ENCODE measurements at regions not wholly inside any gene's neighbourhood (a gene's known extent, or its start where the extent isn't known, plus 50 kb on each side); places are given as distances from the start of the nearest gene placed in this dataset.
"Not testable (repeated sequence)": the region's sequence is repeated elsewhere in the genome, so short reads cannot be mapped to it uniquely, and the experiment has no call there.

DNA sequence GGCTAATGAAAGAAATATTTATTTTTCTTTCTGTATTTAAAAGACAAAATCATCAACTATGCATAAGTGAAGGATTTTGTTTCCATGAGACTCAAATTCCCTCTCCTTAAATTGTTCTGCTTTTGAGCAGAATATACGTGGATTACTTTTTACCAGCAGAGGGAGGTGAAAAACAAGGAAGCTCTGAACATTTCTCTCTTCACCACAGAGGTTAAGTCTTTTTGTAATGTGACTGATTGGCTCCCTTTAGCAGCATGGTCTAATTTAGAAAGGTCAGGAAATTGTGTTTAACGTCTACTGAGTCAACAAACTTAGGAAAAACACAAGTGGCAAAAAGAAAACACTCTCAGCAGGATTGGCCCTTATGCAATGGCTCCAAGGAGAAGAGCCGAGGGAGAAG lies 55.1 kb upstream of the F9 start:
- no peak for DNase-seq (ENCODE audit: low read depth in 1 of 2, low spot score in 2 of 2)
- no peak overlapping the region for H3K4me3 ChIP-seq
- H3K27ac ChIP-seq: no peak overlapping the region
- H3K9me3 ChIP-seq (replicated peaks): no peaks in the 10 kb centered on the region
- H3K27me3 ChIP-seq (replicated peaks): no peaks in the 10 kb centered on the region
- no peaks in the 10 kb centered on the region for H3K4me1 ChIP-seq (replicated peaks)
- H3K36me3 ChIP-seq: no peaks in the 10 kb centered on the region

DNA sequence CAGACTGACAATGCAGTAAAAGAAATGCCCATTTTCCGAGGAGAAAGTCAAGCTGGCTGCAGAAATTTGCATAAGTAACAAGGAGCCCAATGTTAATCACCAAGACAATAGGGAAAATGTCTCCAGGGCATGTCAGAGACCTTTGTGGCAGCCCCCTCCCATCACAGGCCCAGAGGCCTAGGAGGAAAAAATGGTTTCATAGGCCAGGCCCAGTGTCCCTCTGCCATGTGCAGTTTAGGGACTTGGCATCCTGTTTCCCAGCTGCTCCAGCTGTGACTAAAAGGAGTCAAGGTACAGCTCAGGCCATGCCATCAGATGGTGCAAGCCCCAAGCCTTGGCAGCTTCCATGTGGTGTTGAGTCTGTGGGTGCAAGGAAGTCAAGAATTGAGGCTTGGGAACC lies 68.6 kb upstream of the F9 start:
- not testable (repeated sequence) for H3K4me1 ChIP-seq (replicated peaks); DNase-seq (ENCODE audit: low read depth in 1 of 2, low spot score in 2 of 2); H3K9me3 ChIP-seq (replicated peaks); H3K27ac ChIP-seq; H3K27me3 ChIP-seq (replicated peaks); H3K4me3 ChIP-seq; H3K36me3 ChIP-seq

DNA sequence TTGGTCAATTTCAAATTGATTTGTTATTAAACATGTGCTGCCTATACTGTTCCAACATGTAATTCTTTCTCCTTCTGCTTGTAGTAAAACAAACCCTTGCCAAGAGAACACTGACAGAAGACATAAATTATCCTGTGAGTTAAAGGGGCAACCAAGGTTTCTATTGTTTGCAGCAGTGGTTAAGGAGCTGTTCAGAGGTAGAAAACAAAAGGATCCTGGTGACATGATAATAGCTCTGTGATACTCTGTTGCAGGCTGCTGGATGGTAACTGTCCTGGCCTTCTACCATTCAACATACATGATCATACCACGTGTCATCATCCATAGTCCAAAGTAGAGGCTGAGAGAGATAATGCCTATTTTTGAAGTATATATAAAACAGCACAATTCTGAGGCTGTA lies 75.8 kb upstream of the F9 start:
- no peaks in the 10 kb centered on the region for H3K4me1 ChIP-seq (replicated peaks)
- H3K36me3 ChIP-seq: no peaks in the 10 kb centered on the region
- H3K27me3 ChIP-seq (replicated peaks): no peaks in the 10 kb centered on the region

DNA sequence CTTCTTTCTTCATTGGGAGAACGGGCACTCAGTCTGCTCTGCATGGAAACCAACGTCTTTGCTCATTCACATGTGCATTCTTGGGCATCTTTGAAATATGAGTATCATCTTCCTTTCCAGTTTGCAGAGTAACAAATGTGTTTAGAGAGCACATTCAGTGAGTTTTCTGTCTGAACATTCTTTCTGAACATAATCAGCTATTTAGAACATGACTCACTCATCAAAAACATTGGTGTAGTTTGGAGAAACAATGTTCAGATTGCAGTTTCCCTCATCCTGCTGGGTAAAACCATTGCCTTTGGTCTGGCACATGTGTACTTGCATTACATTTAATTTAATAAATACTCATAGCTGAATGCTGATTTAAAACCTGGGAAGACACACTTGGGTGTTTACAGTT lies 81.5 kb upstream of the F9 start:
- H3K36me3 ChIP-seq: no peaks in the 10 kb centered on the region
- H3K9me3 ChIP-seq (replicated peaks): no peaks in the 10 kb centered on the region

More for the DNA sequence above, 75.8 kb upstream of the F9 start:
- Histone ChIP-seq H3K4me3 (no peak overlapping the region), H3K9me3 (replicated peaks) (no peaks in the 10 kb centered on the region), H3K27ac (no peak overlapping the region)
- DNase-seq (ENCODE audit: low read depth in 1 of 2, low spot score in 2 of 2): no peak

DNA sequence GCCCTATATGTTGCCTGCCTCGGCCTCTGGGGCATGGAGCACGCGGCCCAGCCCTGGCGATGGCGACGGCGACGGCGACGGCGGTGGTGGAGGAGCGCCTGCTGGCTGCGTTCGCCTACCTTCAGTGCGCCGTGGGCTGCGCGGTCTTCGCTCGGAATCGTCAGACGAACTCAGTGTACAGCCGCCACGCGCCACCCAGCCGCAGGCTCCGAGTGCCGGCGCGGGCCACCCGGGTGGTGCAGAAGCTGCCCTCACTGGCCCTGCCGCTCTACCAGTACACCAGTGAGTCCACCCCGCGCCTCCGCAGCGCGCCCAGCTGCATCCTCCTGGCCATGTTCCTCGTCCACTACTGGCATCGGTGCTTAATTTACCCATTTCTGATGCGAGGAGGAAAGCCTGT lies 83.7 kb upstream of the F9 start:
- no peaks in the 10 kb centered on the region for H3K9me3 ChIP-seq (replicated peaks)
- no peaks in the 10 kb centered on the region for H3K27me3 ChIP-seq (replicated peaks)
- no peak for DNase-seq (ENCODE audit: low read depth in 1 of 2, low spot score in 2 of 2)
- H3K4me3 ChIP-seq: no peak overlapping the region
- H3K4me1 ChIP-seq (replicated peaks): no peaks in the 10 kb centered on the region
- H3K27ac ChIP-seq: no peak overlapping the region
- no peaks in the 10 kb centered on the region for H3K36me3 ChIP-seq

More for the DNA sequence above, 81.5 kb upstream of the F9 start:
- DNase-seq (ENCODE audit: low read depth in 1 of 2, low spot score in 2 of 2): no peak
- no peaks in the 10 kb centered on the region for H3K4me1 ChIP-seq (replicated peaks)
- H3K4me3 ChIP-seq: no peak overlapping the region
- no peak overlapping the region for H3K27ac ChIP-seq
- H3K27me3 ChIP-seq (replicated peaks): no peaks in the 10 kb centered on the region

DNA sequence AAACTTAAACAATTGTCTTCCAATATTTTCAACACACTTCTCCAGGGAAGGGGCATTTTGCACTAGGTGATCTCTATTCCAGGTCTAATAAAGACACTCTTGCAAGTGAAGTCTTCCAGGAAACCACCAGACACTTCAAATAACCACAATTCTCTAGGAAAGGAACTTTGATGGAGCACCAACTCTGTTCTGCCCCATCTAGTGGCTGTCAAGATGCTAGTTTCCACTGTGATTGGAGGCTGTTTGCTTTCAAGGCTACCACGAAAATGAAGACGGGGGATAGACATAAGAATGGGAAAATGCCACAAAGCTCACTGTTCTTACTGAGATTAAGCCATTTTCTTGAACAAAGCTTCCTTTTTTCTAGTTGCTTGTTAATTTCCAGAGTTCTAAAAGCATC lies 100.6 kb upstream of the F9 start:
- Histone ChIP-seq H3K4me1 (replicated peaks) (no peaks in the 10 kb centered on the region), H3K27me3 (replicated peaks) (no peaks in the 10 kb centered on the region), H3K9me3 (replicated peaks) (no peaks in the 10 kb centered on the region), H3K4me3 (no peak overlapping the region), H3K27ac (no peak overlapping the region), H3K36me3 (no peaks in the 10 kb centered on the region)
- no peak for DNase-seq (ENCODE audit: low read depth in 1 of 2, low spot score in 2 of 2)

DNA sequence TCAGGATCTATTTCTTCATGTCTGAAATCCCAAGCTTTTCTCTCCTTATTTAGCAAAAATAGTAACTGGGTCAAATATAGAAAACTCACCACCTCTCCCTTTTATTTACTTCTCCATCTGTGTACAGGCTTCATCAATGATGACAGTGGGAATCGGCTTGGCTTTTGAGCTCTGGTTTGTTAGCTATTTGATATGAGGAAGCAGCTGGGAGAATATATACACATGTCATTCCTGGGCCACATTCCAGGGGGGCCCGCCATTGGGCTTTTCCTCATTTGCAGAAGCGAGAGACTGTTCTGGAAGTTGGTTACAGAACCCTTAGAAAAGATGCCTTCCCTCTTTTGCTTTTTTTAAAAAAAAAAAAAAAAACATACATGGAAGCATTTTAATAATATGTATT lies 107.4 kb upstream of the F9 start:
- H3K4me3 ChIP-seq: no peak overlapping the region
- H3K4me1 ChIP-seq (replicated peaks): no peaks in the 10 kb centered on the region
- H3K27me3 ChIP-seq (replicated peaks): no peaks in the 10 kb centered on the region
- DNase-seq (ENCODE audit: low read depth in 1 of 2, low spot score in 2 of 2): no peak
- H3K36me3 ChIP-seq: no peaks in the 10 kb centered on the region
- no peak overlapping the region for H3K27ac ChIP-seq
- no peaks in the 10 kb centered on the region for H3K9me3 ChIP-seq (replicated peaks)

DNA sequence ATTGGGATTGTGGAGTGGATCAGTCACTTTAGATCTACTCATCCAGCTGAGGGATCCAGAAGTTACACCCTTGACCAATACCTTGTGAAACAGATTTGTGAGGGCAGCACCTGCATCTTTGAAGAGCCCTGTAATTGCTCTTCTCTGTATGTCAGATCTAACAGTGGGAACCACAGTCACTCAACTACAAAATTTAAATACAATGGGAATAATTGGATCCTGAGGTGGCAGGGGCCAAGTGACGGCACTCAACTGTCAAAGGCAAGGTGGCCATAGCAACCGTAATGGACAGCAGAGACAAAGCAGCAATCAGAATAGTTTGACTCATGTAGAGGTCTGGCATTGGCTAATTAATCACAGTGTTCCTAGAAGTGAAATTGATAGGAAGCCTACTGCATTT lies 132.3 kb upstream of the F9 start:
- not testable (repeated sequence) for DNase-seq (ENCODE audit: low read depth in 1 of 2, low spot score in 2 of 2); H3K36me3 ChIP-seq; H3K4me1 ChIP-seq (replicated peaks); H3K27ac ChIP-seq; H3K27me3 ChIP-seq (replicated peaks); H3K4me3 ChIP-seq; H3K9me3 ChIP-seq (replicated peaks)

DNA sequence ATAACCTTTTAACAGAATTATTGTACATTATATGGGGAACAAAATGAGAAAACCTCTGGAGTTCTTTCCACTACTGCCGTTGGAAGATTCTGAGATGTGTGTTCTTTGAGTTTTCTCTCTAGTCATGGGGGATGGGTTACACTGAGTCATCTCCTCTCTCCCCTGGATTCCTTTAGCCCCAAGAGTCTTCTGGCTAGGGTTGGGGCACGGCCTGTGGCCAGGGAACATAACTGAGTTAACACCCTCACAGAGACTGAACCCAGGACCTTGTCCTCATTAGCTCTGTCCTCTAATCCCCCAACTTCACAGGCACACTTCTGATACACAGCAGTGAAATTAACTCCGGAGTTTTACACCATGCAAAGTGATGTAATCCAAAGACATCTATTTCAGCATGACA lies 142.3 kb upstream of the F9 start:
- DNase-seq (ENCODE audit: low read depth in 1 of 2, low spot score in 2 of 2): no peak
- Histone ChIP-seq H3K27me3 (replicated peaks) (no peaks in the 10 kb centered on the region), H3K9me3 (replicated peaks) (no peaks in the 10 kb centered on the region), H3K27ac (no peak overlapping the region), H3K36me3 (no peaks in the 10 kb centered on the region), H3K4me1 (replicated peaks) (no peaks in the 10 kb centered on the region), H3K4me3 (no peak overlapping the region)

DNA sequence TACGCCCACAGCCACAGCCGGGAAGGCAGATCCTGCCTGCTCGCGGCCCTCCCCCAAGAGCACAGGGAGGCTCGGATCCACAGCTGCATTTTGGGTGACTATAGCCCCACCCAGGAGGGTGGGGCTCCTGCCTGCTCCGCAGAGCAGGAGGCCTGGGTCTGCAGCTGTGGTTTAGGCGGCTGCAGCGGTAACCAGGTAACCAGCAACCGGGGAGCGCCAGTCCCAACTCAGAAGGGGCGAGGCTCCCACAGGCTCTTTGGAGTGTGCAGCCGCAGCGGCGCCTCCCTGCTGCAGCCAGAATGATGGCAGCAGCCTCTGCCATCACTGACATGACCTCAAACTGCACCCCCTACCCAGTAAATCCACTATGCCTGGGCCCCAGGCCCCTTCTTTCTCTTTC lies 148.0 kb upstream of the F9 start:
- no peak overlapping the region for H3K27ac ChIP-seq
- H3K36me3 ChIP-seq: no peaks in the 10 kb centered on the region
- no peak for DNase-seq (ENCODE audit: low read depth in 1 of 2, low spot score in 2 of 2)
- H3K4me3 ChIP-seq: no peak overlapping the region
- H3K9me3 ChIP-seq (replicated peaks): no peaks in the 10 kb centered on the region
- H3K27me3 ChIP-seq (replicated peaks): no peaks in the 10 kb centered on the region
- no peaks in the 10 kb centered on the region for H3K4me1 ChIP-seq (replicated peaks)

DNA sequence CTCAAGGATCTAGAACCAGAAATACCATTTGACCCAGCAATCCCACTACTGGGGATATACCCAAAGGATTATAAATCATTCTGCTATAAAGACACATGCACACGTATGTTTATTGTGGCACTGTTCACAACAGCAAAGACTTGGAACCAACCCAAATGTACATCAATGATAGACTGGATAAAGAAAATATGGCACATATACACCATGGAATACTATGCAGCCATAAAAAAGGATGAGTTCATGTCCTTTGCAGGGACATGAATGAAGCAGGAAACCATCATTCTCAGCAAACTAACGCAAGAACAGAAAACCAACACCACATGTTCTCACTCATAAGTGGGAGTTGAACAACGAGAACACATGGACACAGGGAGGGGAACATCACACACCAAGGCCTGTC lies 154.0 kb upstream of the F9 start:
- not testable (repeated sequence) for H3K36me3 ChIP-seq; H3K27me3 ChIP-seq (replicated peaks); DNase-seq (ENCODE audit: low read depth in 1 of 2, low spot score in 2 of 2); H3K9me3 ChIP-seq (replicated peaks); H3K4me3 ChIP-seq; H3K27ac ChIP-seq; H3K4me1 ChIP-seq (replicated peaks)

DNA sequence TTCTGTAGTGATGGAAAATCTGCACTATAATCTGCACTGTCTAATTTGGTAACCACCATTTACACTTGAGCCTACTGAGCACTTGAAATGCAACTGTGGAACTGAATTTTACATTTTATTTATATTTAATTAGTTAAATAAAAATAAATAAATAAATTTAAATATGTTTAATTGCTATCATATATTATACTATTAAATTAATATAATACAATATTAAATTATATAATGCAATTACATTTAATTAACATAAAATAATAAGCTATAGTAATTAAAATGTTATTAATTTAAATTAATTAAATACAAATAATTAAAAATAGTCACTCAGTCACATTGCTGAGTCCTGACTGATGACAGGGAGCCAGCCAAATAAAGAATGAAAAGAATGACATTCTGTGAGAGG lies 170.2 kb upstream of the F9 start:
- H3K27ac ChIP-seq: no peak overlapping the region
- no peaks in the 10 kb centered on the region for H3K27me3 ChIP-seq (replicated peaks)
- no peak overlapping the region for H3K4me3 ChIP-seq
- H3K9me3 ChIP-seq (replicated peaks): no peaks in the 10 kb centered on the region
- no peaks in the 10 kb centered on the region for H3K36me3 ChIP-seq
- no peaks in the 10 kb centered on the region for H3K4me1 ChIP-seq (replicated peaks)
- no peak for DNase-seq (ENCODE audit: low read depth in 1 of 2, low spot score in 2 of 2)

DNA sequence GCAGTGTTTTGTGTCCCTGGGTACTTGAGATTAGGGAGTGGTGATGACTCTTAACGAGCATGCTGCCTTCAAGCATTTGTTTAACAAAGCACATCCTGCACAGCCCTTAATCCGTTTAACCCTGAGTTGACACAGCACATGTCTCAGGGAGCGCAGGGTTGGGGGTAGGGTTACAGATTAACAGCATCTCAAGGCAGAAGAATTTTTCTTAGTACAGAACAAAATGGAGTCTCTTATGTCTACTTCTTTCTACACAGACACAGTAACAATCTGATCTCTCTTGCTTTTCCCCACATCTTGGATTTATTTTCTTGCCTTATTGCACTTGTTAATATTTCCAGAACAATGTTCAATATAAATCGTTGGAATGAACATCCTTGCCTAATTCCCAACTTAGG lies 187.9 kb upstream of the F9 start:
- H3K9me3 ChIP-seq (replicated peaks); H3K4me3 ChIP-seq; H3K27ac ChIP-seq; DNase-seq (ENCODE audit: low read depth in 1 of 2, low spot score in 2 of 2); H3K4me1 ChIP-seq (replicated peaks); H3K36me3 ChIP-seq; H3K27me3 ChIP-seq (replicated peaks): not testable (repeated sequence)

DNA sequence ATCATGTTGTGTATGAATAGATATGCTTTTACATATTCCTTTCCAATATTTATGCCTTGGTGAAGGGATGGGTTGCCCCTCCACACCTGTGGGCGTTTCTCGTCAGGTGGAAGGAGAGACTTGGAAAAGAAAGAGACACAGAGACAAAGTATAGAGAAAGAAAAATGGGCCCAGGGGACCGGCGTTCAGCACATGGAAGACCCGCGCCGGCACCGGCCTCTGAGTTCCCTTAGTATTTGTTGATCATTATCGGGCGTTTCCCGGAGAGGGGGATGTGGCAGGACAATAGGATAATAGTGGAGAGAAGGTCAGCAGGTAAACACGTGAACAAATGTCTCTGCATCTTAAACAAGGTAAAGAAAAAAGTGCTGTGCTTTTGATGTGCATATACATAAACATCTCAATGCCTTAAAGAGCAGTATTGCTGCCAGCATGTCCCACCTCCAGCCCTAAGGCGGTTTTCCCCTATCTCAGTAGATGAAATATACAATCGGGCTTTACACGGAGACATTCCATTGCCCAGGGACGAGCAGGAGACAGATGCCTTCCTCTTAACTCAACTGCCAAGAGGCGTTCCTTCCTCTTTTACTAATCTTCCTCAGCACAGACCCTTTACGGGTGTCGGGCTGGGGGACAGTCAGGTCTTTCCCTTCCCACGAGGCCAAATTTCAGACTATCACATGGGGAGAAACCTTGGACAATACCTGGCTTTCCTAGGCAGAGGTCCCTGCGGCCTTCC lies 188.5 kb upstream of the F9 start:
- not testable (repeated sequence) for H3K9me3 ChIP-seq (replicated peaks); H3K4me1 ChIP-seq (replicated peaks); H3K36me3 ChIP-seq; H3K27me3 ChIP-seq (replicated peaks); H3K27ac ChIP-seq; H3K4me3 ChIP-seq; DNase-seq (ENCODE audit: low read depth in 1 of 2, low spot score in 2 of 2)

DNA sequence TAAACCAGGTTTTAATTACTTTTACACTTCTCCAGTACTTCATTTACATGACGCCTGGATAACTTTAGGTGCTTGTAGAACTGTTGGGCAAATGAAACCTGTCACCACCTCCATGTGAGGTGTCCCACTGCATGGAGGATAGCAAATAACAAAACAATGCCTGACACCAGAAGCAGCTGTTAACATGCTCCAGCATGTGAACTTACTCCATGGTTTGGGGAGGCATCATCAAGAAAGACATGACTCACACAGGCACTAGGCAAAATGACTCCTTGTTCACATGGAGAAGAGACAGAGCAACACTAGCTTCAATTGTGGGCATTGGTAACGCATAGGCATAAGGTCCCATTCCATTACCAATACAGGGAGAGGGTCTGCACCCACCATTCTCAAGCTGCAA lies 198.1 kb upstream of the F9 start:
- Histone ChIP-seq H3K27me3 (replicated peaks) (no peaks in the 10 kb centered on the region), H3K4me3 (no peak overlapping the region), H3K9me3 (replicated peaks) (no peaks in the 10 kb centered on the region), H3K4me1 (replicated peaks) (no peaks in the 10 kb centered on the region), H3K27ac (no peak overlapping the region), H3K36me3 (no peaks in the 10 kb centered on the region)
- DNase-seq (ENCODE audit: low read depth in 1 of 2, low spot score in 2 of 2): no peak
